Testis (tissue), 2 donors: ENCODE measurements at regions not wholly inside any gene's neighbourhood (a gene's known extent, or its start where the extent isn't known, plus 50 kb on each side); places are given as distances from the start of the nearest gene placed in this dataset.

Experiments
- DNase-seq: peaks from one replicate; pipeline ENCODE4 v3.0.0-alpha.2; 2019
- H3K27ac ChIP-seq, 2 donors: fragments of 200-600 bp; sonication (generic); one replicate each; pipeline ENCODE4 v1.5.1; 2019
- H3K27me3 ChIP-seq: fragments of 200-600 bp; sonication (generic); one replicate; pipeline ENCODE4 v1.5.1; 2019
- H3K36me3 ChIP-seq: fragments of 200-600 bp; sonication (generic); one replicate; pipeline ENCODE4 v1.5.1; 2017; ENCODE audit warnings: low read depth; ENCODE audit errors: missing control alignments
- H3K4me1 ChIP-seq: fragments of 200-600 bp; sonication (generic); one replicate; pipeline ENCODE4 v1.5.1; 2019
- H3K4me3 ChIP-seq, 2 donors: fragments of 200-600 bp; sonication (generic); one replicate each; pipeline ENCODE4 v1.5.1; 2017 to 2019
- H3K9me3 ChIP-seq: fragments of 200-600 bp; sonication (generic); one replicate; pipeline ENCODE4 v1.5.1; 2017
- CTCF ChIP-seq, 3 experiments: fragments of 450-650 bp in 2 of 3; fragments of 200-600 bp in 1 of 3; sonication (generic) in 1 of 3; IDR thresholded peaks; one replicate each; pipeline ENCODE4 v1.5.1; 2016 to 2019; ENCODE audit warnings: antibody characterized with exemption in 3 of 3, mild to moderate bottlenecking in 2 of 3, moderate library complexity in 1 of 3
- POLR2A ChIP-seq: fragments of 450-650 bp; IDR thresholded peaks from one replicate; pipeline ENCODE4 v1.6.1; 2017; ENCODE audit warnings: antibody characterized with exemption, mild to moderate bottlenecking, moderate library complexity
- WGBS, 2 donors: methylation state at CpG; one replicate each; pipeline ENCODE4 v1.1.5; 2018; 5-methylcytosine and 5-hydroxymethylcytosine counted together
- intact Hi-C: fragments of 100-400 bp; cut with DNase I; formaldehyde crosslinking; loops from one replicate; pipeline ENCODE4 v1.15.1; 2023; ENCODE audit warnings: low total_unique reads

- no peak overlapping the region for H3K27ac ChIP-seq
- DNase-seq = no peak
- TF ChIP-seq POLR2A (no peak), CTCF (IDR thresholded peaks at IDR 0.05) (no peak)
- no peaks in the 10 kb centered on the region for H3K9me3 ChIP-seq
- H3K4me1 ChIP-seq = no peaks in the 10 kb centered on the region
- no peak overlapping the region for H3K4me3 ChIP-seq
- H3K36me3 ChIP-seq = no peaks in the 10 kb centered on the region
- intact Hi-C loops = no loop called here
- no peaks in the 10 kb centered on the region for H3K27me3 ChIP-seq
- WGBS, 2 donors = 93 to 95% methylated on average over 5 of the region's 5 CpGs
These were observed 111.3 kb upstream of the ZNF462 start for GRCh38 chr9:106751681-106752080.

- Histone ChIP-seq H3K4me1 (no peaks in the 10 kb centered on the region), H3K4me3 (no peak overlapping the region), H3K9me3 (no peaks in the 10 kb centered on the region), H3K36me3 (no peaks in the 10 kb centered on the region), H3K27me3 (no peaks in the 10 kb centered on the region), H3K27ac (no peak overlapping the region)
- WGBS, 2 donors = 79 to 81% methylated on average over 3 of the region's 3 CpGs
- no peak for DNase-seq
- intact Hi-C loops = no loop called here
- no peak for TF ChIP-seq CTCF (IDR thresholded peaks at IDR 0.05)
- no peak for TF ChIP-seq POLR2A
These were observed 110.4 kb upstream of the ZNF462 start for GRCh38 chr9:106752581-106752980.

- Histone ChIP-seq H3K27me3 (no peaks in the 10 kb centered on the region), H3K4me1 (no peaks in the 10 kb centered on the region), H3K27ac (no peak overlapping the region), H3K9me3 (no peaks in the 10 kb centered on the region), H3K36me3 (no peaks in the 10 kb centered on the region), H3K4me3 (no peak overlapping the region)
- TF ChIP-seq POLR2A = no peak
- TF ChIP-seq CTCF (IDR thresholded peaks at IDR 0.05) = no peak
- no peak for DNase-seq
- 70 to 77% methylated on average over 4 of the region's 4 CpGs for WGBS, 2 donors
- intact Hi-C loops = no loop called here
These were observed 109.8 kb upstream of the ZNF462 start for GRCh38 chr9:106753155-106753671.

GRCh38 chr9:106755736-106756135 is 107.2 kb upstream of the ZNF462 start:
- Histone ChIP-seq H3K4me3 (no peak overlapping the region), H3K36me3 (no peaks in the 10 kb centered on the region), H3K27me3 (no peaks in the 10 kb centered on the region), H3K27ac (no peak overlapping the region), H3K9me3 (no peaks in the 10 kb centered on the region), H3K4me1 (no peaks in the 10 kb centered on the region)
- DNase-seq = no peak
- intact Hi-C loops = no loop called here
- WGBS, 2 donors = 72 to 74% methylated on average over 7 of the region's 7 CpGs
- TF ChIP-seq POLR2A (no peak), CTCF (IDR thresholded peaks at IDR 0.05) (no peak)

GRCh38 chr9:106757514-106757913 is 105.5 kb upstream of the ZNF462 start:
- no peak overlapping the region for H3K27ac ChIP-seq
- no peak overlapping the region for H3K4me3 ChIP-seq
- no peaks in the 10 kb centered on the region for H3K27me3 ChIP-seq
- H3K9me3 ChIP-seq = no peaks in the 10 kb centered on the region
- no peaks in the 10 kb centered on the region for H3K36me3 ChIP-seq
- no peaks in the 10 kb centered on the region for H3K4me1 ChIP-seq
- intact Hi-C loops = no loop called here
- TF ChIP-seq POLR2A = no peak
- no peak for TF ChIP-seq CTCF (IDR thresholded peaks at IDR 0.05)
- DNase-seq = no peak
- WGBS, 2 donors = 69 to 77% methylated on average over 2 of the region's 2 CpGs
